ENCODE measurements at regions not wholly inside any gene's neighbourhood (a gene's known extent, or its start where the extent isn't known, plus 50 kb on each side); places are given as distances from the start of the nearest gene placed in this dataset.

DNA sequence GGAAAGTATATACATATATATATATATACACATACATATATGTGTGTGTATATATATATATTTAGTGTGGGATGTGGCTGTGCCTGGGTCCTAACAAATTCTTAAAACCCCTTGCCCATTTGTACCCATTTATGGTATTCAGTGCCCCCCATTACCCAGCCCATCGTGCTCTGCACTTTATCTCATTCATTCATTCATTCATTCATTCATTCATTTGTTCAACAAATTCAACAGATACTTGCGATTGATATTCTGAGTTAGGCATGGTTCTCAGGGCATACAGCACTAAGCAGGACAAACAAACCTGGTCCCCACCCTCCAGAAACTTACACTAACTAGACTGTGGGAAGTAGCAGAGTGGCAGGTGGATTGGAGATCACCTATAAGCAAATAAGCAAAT, 56.6 kb upstream of the LMO2 start:
- TF ChIP-seq CTCF (conservative IDR thresholded peaks at IDR 0.05) (no peak), EZH2 (IDR thresholded peaks at IDR 0.05; ENCODE audit: low read depth) (no peak)
